Loucy (cell line): ENCODE measurements at regions not wholly inside any gene's neighbourhood (a gene's known extent, or its start where the extent isn't known, plus 50 kb on each side); places are given as distances from the start of the nearest gene placed in this dataset.
"Not testable (repeated sequence)": the region's sequence is repeated elsewhere in the genome, so short reads cannot be mapped to it uniquely, and the experiment has no call there.

Experiments
- H2AFZ ChIP-seq: fragments of 200-600 bp; sonication (generic); 2 replicates; pipeline ENCODE4 v1.6.0; 2016; ENCODE audit warnings: antibody characterized with exemption, mild to moderate bottlenecking, low read length, moderate library complexity
- H3F3A ChIP-seq: fragments of 200-600 bp; 2 replicates; pipeline ENCODE4 v1.6.0; 2016; ENCODE audit warnings: antibody characterized with exemption, low read depth, mild to moderate bottlenecking
- H3K27me3 ChIP-seq: fragments of 200-600 bp; sonication (generic); 2 replicates; pipeline ENCODE4 v1.6.1; 2014; ENCODE audit warnings: low read length, mild to moderate bottlenecking; ENCODE audit not compliant: insufficient read depth, poor library complexity, severe bottlenecking
- H3K36me3 ChIP-seq: fragments of 200-600 bp; sonication (generic); 2 replicates; pipeline ENCODE4 v1.6.1; 2016; ENCODE audit warnings: low read length; ENCODE audit not compliant: insufficient read depth
- H3K4me1 ChIP-seq: fragments of 200-600 bp; sonication (generic); 2 replicates; pipeline ENCODE4 v1.5.1; 2014; ENCODE audit warnings: low read length, mild to moderate bottlenecking; ENCODE audit not compliant: insufficient read depth, poor library complexity, severe bottlenecking
- H3K4me2 ChIP-seq: fragments of 200-600 bp; sonication (generic); 2 replicates; pipeline ENCODE4 v1.6.0; 2014; ENCODE audit warnings: antibody characterized with exemption, low read length, low read depth, mild to moderate bottlenecking; ENCODE audit not compliant: poor library complexity, severe bottlenecking
- H3K4me3 ChIP-seq: fragments of 200-600 bp; sonication (generic); 2 replicates; pipeline ENCODE4 v1.5.1; 2014; ENCODE audit warnings: low read length, mild to moderate bottlenecking, mixed read lengths; ENCODE audit not compliant: poor library complexity, severe bottlenecking
- H3K79me2 ChIP-seq: fragments of 200-600 bp; sonication (generic); 2 replicates; pipeline ENCODE4 v1.6.1; 2014; ENCODE audit warnings: low read length; ENCODE audit not compliant: insufficient read depth
- H3K9ac ChIP-seq: fragments of 200-600 bp; sonication (generic); 2 replicates; pipeline ENCODE4 v1.6.0; 2014; ENCODE audit warnings: mild to moderate bottlenecking, low read depth, low read length, moderate library complexity; ENCODE audit not compliant: poor library complexity, severe bottlenecking
- H3K9me2 ChIP-seq: fragments of 200-600 bp; sonication (generic); replicated peaks from 2 replicates; pipeline ENCODE4 v1.6.1; 2016; ENCODE audit warnings: low read depth, low read length, mixed read lengths
- H3K9me3 ChIP-seq: fragments of 200-600 bp; sonication (generic); 2 replicates; pipeline ENCODE4 v1.6.1; 2014; ENCODE audit warnings: mild to moderate bottlenecking, antibody characterized with exemption, low read length, low read depth; ENCODE audit not compliant: insufficient read depth
- H4K20me1 ChIP-seq: fragments of 200-600 bp; sonication (generic); 2 replicates; pipeline ENCODE4 v1.6.0; 2014; ENCODE audit warnings: antibody characterized with exemption, low read length, mild to moderate bottlenecking; ENCODE audit not compliant: insufficient read depth, poor library complexity, severe bottlenecking
- CTCF ChIP-seq: fragments of 200-600 bp; sonication (generic); conservative IDR thresholded peaks from 2 replicates; pipeline ENCODE4 v1.5.1; 2014; ENCODE audit warnings: mild to moderate bottlenecking, antibody characterized with exemption, low read length
- EZH2phosphoT487 ChIP-seq: fragments of 200-600 bp; IDR thresholded peaks from 2 replicates; pipeline ENCODE4 v1.6.1; 2018; ENCODE audit warnings: antibody characterized with exemption, mild to moderate bottlenecking, moderate library complexity, borderline replicate concordance

GRCh38 chr5:122691931-122692330 lies 82.9 kb upstream of the SNX2 start:
- no peaks in the 10 kb centered on the region for H3K9me2 ChIP-seq
- no peaks in the 10 kb centered on the region for H3K9me3 ChIP-seq
- H3K4me3 ChIP-seq = no peak overlapping the region
- H3K27me3 ChIP-seq = no peaks in the 10 kb centered on the region
- H3K4me1 ChIP-seq = no peaks in the 10 kb centered on the region
- H4K20me1 ChIP-seq = no peaks in the 10 kb centered on the region
- H3K9ac ChIP-seq = no peak overlapping the region
- H3K79me2 ChIP-seq = no peaks in the 10 kb centered on the region
- H3K4me2 ChIP-seq = no peak overlapping the region
- no peaks in the 10 kb centered on the region for H3F3A ChIP-seq
- TF ChIP-seq EZH2phosphoT487 (no peak), CTCF (no peak)
- no peak overlapping the region for H2AFZ ChIP-seq
- H3K36me3 ChIP-seq = no peaks in the 10 kb centered on the region

- Histone ChIP-seq H3K9ac (no peak overlapping the region), H4K20me1 (no peaks in the 10 kb centered on the region), H3F3A (no peaks in the 10 kb centered on the region), H2AFZ (no peak overlapping the region), H3K4me3 (no peak overlapping the region), H3K9me2 (no peaks in the 10 kb centered on the region), H3K79me2 (no peaks in the 10 kb centered on the region), H3K9me3 (no peaks in the 10 kb centered on the region), H3K36me3 (no peaks in the 10 kb centered on the region), H3K27me3 (no peaks in the 10 kb centered on the region), H3K4me2 (no peak overlapping the region), H3K4me1 (no peaks in the 10 kb centered on the region)
- TF ChIP-seq CTCF (no peak), EZH2phosphoT487 (no peak)
Observed at GRCh38 chr5:122693963-122694362, 80.9 kb upstream of the SNX2 start.

GRCh38 chr5:122694884-122695283 lies 80.0 kb upstream of the SNX2 start:
- Histone ChIP-seq H3K9me3 (no peaks in the 10 kb centered on the region), H4K20me1 (no peaks in the 10 kb centered on the region), H3K4me2 (no peak overlapping the region), H3K27me3 (no peaks in the 10 kb centered on the region), H3K79me2 (no peaks in the 10 kb centered on the region), H3F3A (no peaks in the 10 kb centered on the region), H3K9ac (no peak overlapping the region), H2AFZ (no peak overlapping the region), H3K4me3 (no peak overlapping the region), H3K36me3 (no peaks in the 10 kb centered on the region), H3K9me2 (no peaks in the 10 kb centered on the region), H3K4me1 (no peaks in the 10 kb centered on the region)
- no peak for TF ChIP-seq EZH2phosphoT487
- TF ChIP-seq CTCF = no peak

GRCh38 chr5:122696735-122697134 lies 78.1 kb upstream of the SNX2 start:
- H3K27me3 ChIP-seq, H3K9me3 ChIP-seq, H3K9ac ChIP-seq, H3K4me3 ChIP-seq, H3K4me1 ChIP-seq, H2AFZ ChIP-seq, H3K4me2 ChIP-seq, H4K20me1 ChIP-seq, H3K79me2 ChIP-seq, H3F3A ChIP-seq, H3K36me3 ChIP-seq, H3K9me2 ChIP-seq: not testable (repeated sequence)
